ENCODE measurements at regions not wholly inside any gene's neighbourhood (a gene's known extent, or its start where the extent isn't known, plus 50 kb on each side); places are given as distances from the start of the nearest gene placed in this dataset.

DNA sequence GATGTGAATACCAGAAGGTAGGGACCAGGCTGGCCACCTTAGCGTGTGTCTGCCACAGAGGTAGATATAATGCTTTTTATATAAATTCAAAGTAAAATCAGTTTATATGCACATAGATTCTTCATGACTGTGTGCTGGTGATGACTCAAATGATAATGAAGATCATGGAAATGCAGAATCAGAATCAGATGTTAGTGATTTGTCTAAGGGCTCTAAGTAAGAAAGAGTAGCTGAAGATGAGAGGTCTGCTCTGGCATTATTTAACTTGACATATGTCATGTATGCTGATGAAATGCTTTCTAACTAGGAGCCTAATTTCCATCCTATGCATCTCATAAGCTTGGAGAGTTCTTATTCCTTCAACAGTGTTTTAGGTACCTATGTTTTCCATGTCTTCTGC lies 50.3 kb upstream of the DPH6 start:
- DNase-seq = no peak
- H3K4me1 ChIP-seq (replicated peaks in 1 of 2) = no peaks in the 10 kb centered on the region
- no peak overlapping the region for H3K27ac ChIP-seq
- no peak overlapping the region for H3K4me3 ChIP-seq
- no peaks in the 10 kb centered on the region for H3K36me3 ChIP-seq (replicated peaks in 1 of 2)
- H3K9me3 ChIP-seq (replicated peaks in 1 of 3) = no peaks in the 10 kb centered on the region
- 96 to 100% (median 100%) methylated on average over 1 of the region's 1 CpG for WGBS, 4 donors
- H3K27me3 ChIP-seq = no peaks in the 10 kb centered on the region
- intact Hi-C loops (cut with DNase I) = no loop called here
- TF ChIP-seq POLR2A (IDR thresholded peaks at IDR 0.05) (no peak), CTCF (IDR thresholded peaks at IDR 0.05) (no peak)

- Histone ChIP-seq H3K9me3 (replicated peaks in 1 of 3) (no peaks in the 10 kb centered on the region), H3K4me3 (no peak overlapping the region), H3K27ac (no peak overlapping the region), H3K36me3 (replicated peaks in 1 of 2) (no peaks in the 10 kb centered on the region), H3K4me1 (replicated peaks in 1 of 2) (peaks cover 3 to 6% of the 10 kb centered on the region in 2 donors), H3K27me3 (no peaks in the 10 kb centered on the region)
- intact Hi-C loops (cut with DNase I) = no loop called here
- TF ChIP-seq POLR2A (IDR thresholded peaks at IDR 0.05) (no peak), CTCF (IDR thresholded peaks at IDR 0.05) (no peak)
- DNase-seq = no peak
- 88 to 96% (median 93%) methylated on average over 3 of the region's 3 CpGs for WGBS, 4 donors
Measured at GRCh38 chr15:35602836-35603235, 56.9 kb upstream of the DPH6 start.

DNA sequence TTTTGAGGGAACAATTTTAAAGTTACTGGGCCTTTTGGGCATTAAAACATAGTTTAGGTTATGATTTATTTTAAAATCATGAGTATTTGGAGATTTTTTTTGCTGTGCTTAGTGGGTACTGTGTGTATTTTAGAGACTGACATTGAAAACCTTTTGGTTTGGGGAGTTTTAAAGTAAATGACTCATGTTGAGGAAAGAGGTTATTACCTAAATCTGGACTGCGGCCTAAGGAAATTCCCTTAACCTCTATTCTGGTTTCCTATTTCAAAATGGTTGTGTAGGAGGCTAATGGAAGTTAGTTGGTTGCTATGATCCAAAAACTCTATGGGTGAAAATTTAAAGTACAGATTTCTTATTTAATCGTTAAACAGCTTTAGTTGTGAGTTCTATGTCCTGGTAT lies 57.3 kb upstream of the DPH6 start:
- H3K27me3 ChIP-seq = no peaks in the 10 kb centered on the region
- no peak overlapping the region for H3K27ac ChIP-seq
- no peak for DNase-seq
- TF ChIP-seq POLR2A (IDR thresholded peaks at IDR 0.05) = no peak
- no peak for TF ChIP-seq CTCF (IDR thresholded peaks at IDR 0.05)
- intact Hi-C loops (cut with DNase I) = no loop called here
- H3K36me3 ChIP-seq (replicated peaks in 1 of 2) = no peaks in the 10 kb centered on the region
- no peaks in the 10 kb centered on the region for H3K9me3 ChIP-seq (replicated peaks in 1 of 3)
- peaks cover 6 to 7% of the 10 kb centered on the region in 2 donors for H3K4me1 ChIP-seq (replicated peaks in 1 of 2)
- H3K4me3 ChIP-seq = no peak overlapping the region
- WGBS, 4 donors = 74 to 92% (median 80%) methylated on average over 2 of the region's 2 CpGs

- H3K4me1 ChIP-seq (replicated peaks in 1 of 2) = peaks cover 6 to 10% of the 10 kb centered on the region in 2 donors
- TF ChIP-seq CTCF (IDR thresholded peaks at IDR 0.05) = no peak
- no peak for TF ChIP-seq POLR2A (IDR thresholded peaks at IDR 0.05)
- H3K27me3 ChIP-seq = no peaks in the 10 kb centered on the region
- no peak for DNase-seq
- no peaks in the 10 kb centered on the region for H3K36me3 ChIP-seq (replicated peaks in 1 of 2)
- intact Hi-C loops (cut with DNase I) = no loop called here
- H3K9me3 ChIP-seq (replicated peaks in 1 of 3) = no peaks in the 10 kb centered on the region
- no peak overlapping the region for H3K4me3 ChIP-seq
- no peak overlapping the region for H3K27ac ChIP-seq
Measured at GRCh38 chr15:35603856-35604255, 57.9 kb upstream of the DPH6 start.

All from adrenal gland (tissue), 9 donors.